ENCODE measurements at regions not wholly inside any gene's neighbourhood (a gene's known extent, or its start where the extent isn't known, plus 50 kb on each side); places are given as distances from the start of the nearest gene placed in this dataset.

- no peak for DNase-seq (ENCODE audit: extremely low spot score)
- ChIA-PET POLR2A (no interaction called here), CTCF (no interaction called here)
- TF ChIP-seq L3MBTL2 (conservative IDR thresholded peaks at IDR 0.05) = no peak
- TF ChIP-seq FOXK2 (IDR thresholded peaks at IDR 0.05) = no peak
- no peak for TF ChIP-seq BHLHE40 (IDR thresholded peaks at IDR 0.05; ENCODE audit: borderline replicate concordance)
- no peak for TF ChIP-seq ELF4 (IDR thresholded peaks at IDR 0.05)
- no peak for TF ChIP-seq LEF1 (IDR thresholded peaks at IDR 0.05; ENCODE audit: borderline replicate concordance)
- no peak for TF ChIP-seq HDGF (IDR thresholded peaks at IDR 0.05; ENCODE audit: borderline replicate concordance)
- no peak for TF ChIP-seq ZNF384 (IDR thresholded peaks at IDR 0.05)
- no peak for TF ChIP-seq SUZ12 (IDR thresholded peaks at IDR 0.05)
- no peak for TF ChIP-seq CTBP1 (IDR thresholded peaks at IDR 0.05; ENCODE audit: borderline replicate concordance)
- no peak for TF ChIP-seq FOXM1 (IDR thresholded peaks at IDR 0.05; ENCODE audit: borderline replicate concordance)
Measured at GRCh38 chr13:81781471-81781870, 1440.5 kb upstream of the SPRY2 start.

- TF ChIP-seq FOXA1 (IDR thresholded peaks at IDR 0.05) (no peak), LEF1 (IDR thresholded peaks at IDR 0.05; ENCODE audit: borderline replicate concordance) (no peak), CTBP1 (IDR thresholded peaks at IDR 0.05; ENCODE audit: borderline replicate concordance) (no peak), FOXK2 (IDR thresholded peaks at IDR 0.05) (no peak)
- CTCF ChIA-PET = no interaction called here
- no peak for DNase-seq (ENCODE audit: extremely low spot score)
- POLR2A ChIA-PET = no interaction called here
Measured at GRCh38 chr13:81779876-81780275, 1439.0 kb upstream of the SPRY2 start.

DNA sequence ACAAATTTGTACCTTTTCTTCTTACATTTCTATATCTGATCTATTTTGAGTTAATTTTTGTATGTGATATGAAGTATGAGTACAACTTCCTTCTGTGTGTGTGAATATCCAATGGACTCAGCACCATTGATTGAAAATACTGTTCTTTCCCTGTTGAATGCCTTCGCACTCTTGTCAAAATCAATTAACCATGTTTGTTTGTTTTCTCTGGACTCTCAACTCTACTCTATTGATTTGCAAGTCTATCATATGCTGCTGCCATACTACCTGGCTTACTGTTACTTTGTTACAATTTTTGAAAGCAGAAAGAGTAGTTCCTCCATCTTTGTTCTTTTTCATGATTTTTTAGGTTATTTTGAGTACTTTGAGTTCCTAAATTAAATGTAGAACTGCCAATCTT is 1437.4 kb upstream of the SPRY2 start:
- no peak for DNase-seq (ENCODE audit: extremely low spot score)
- POLR2A ChIA-PET = no interaction called here
- CTCF ChIA-PET = no interaction called here
- TF ChIP-seq TARDBP (IDR thresholded peaks at IDR 0.05) (no peak), L3MBTL2 (conservative IDR thresholded peaks at IDR 0.05) (no peak), SP1 (IDR thresholded peaks at IDR 0.05) (no peak), ARNT (IDR thresholded peaks at IDR 0.05) (no peak), ZNF384 (IDR thresholded peaks at IDR 0.05) (no peak), CTBP1 (IDR thresholded peaks at IDR 0.05; ENCODE audit: borderline replicate concordance) (no peak), NFRKB (IDR thresholded peaks at IDR 0.05) (no peak), ELF4 (IDR thresholded peaks at IDR 0.05) (no peak), LEF1 (IDR thresholded peaks at IDR 0.05; ENCODE audit: borderline replicate concordance) (no peak), HDGF (IDR thresholded peaks at IDR 0.05; ENCODE audit: borderline replicate concordance) (no peak), SUZ12 (IDR thresholded peaks at IDR 0.05) (no peak), FOXK2 (IDR thresholded peaks at IDR 0.05) (no peak), BHLHE40 (IDR thresholded peaks at IDR 0.05; ENCODE audit: borderline replicate concordance) (no peak), FOXM1 (IDR thresholded peaks at IDR 0.05; ENCODE audit: borderline replicate concordance) (no peak)
- TF ChIP-seq, protein P1, sequence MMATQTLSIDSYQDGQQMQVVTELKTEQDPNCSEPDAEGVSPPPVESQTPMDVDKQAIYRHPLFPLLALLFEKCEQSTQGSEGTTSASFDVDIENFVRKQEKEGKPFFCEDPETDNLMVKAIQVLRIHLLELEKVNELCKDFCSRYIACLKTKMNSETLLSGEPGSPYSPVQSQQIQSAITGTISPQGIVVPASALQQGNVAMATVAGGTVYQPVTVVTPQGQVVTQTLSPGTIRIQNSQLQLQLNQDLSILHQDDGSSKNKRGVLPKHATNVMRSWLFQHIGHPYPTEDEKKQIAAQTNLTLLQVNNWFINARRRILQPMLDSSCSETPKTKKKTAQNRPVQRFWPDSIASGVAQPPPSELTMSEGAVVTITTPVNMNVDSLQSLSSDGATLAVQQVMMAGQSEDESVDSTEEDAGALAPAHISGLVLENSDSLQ (IDR thresholded peaks at IDR 0.05) = no peak

DNA sequence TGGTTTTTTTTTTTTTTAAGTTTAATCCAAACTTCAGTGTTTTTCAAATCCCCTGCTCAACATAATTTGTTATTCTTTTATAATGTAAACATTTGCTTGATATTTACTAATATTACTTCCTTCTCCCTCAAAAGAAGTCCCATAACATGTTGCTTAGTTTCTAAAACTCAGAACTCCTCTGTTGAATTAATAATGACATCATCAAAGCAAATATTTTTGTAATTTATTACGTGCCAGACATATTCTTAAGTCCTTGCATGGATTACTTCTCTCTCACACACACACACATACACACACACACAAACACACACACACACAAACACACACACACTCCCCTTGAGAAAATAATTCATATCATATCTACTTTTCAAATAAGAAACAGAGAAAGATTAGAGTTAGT is 1432.3 kb upstream of the SPRY2 start:
- no peak for DNase-seq (ENCODE audit: extremely low spot score)
- TF ChIP-seq ZNF384 (IDR thresholded peaks at IDR 0.05) (no peak), FOXA1 (IDR thresholded peaks at IDR 0.05) (no peak), BHLHE40 (IDR thresholded peaks at IDR 0.05; ENCODE audit: borderline replicate concordance) (no peak), SP1 (IDR thresholded peaks at IDR 0.05) (no peak), FOXK2 (IDR thresholded peaks at IDR 0.05) (no peak), LEF1 (IDR thresholded peaks at IDR 0.05; ENCODE audit: borderline replicate concordance) (no peak), ARNT (IDR thresholded peaks at IDR 0.05) (no peak), FOXM1 (IDR thresholded peaks at IDR 0.05; ENCODE audit: borderline replicate concordance) (no peak), CTBP1 (IDR thresholded peaks at IDR 0.05; ENCODE audit: borderline replicate concordance) (no peak), NFRKB (IDR thresholded peaks at IDR 0.05) (no peak), ELF4 (IDR thresholded peaks at IDR 0.05) (no peak), SUZ12 (IDR thresholded peaks at IDR 0.05) (no peak), TARDBP (IDR thresholded peaks at IDR 0.05) (no peak), HDGF (IDR thresholded peaks at IDR 0.05; ENCODE audit: borderline replicate concordance) (no peak), L3MBTL2 (conservative IDR thresholded peaks at IDR 0.05) (no peak)
- TF ChIP-seq, protein P1 (IDR thresholded peaks at IDR 0.05) = no peak
- POLR2A ChIA-PET = no interaction called here
- CTCF ChIA-PET = no interaction called here

GRCh38 chr13:81771951-81772350 is 1431.0 kb upstream of the SPRY2 start:
- no peak for DNase-seq (ENCODE audit: extremely low spot score)
- ChIA-PET CTCF (no interaction called here), POLR2A (no interaction called here)
- TF ChIP-seq FOXM1 (IDR thresholded peaks at IDR 0.05; ENCODE audit: borderline replicate concordance) (no peak), L3MBTL2 (conservative IDR thresholded peaks at IDR 0.05) (no peak), BHLHE40 (IDR thresholded peaks at IDR 0.05; ENCODE audit: borderline replicate concordance) (no peak), CTBP1 (IDR thresholded peaks at IDR 0.05; ENCODE audit: borderline replicate concordance) (no peak), SUZ12 (IDR thresholded peaks at IDR 0.05) (no peak), ELF4 (IDR thresholded peaks at IDR 0.05) (no peak), FOXK2 (IDR thresholded peaks at IDR 0.05) (no peak), ZNF384 (IDR thresholded peaks at IDR 0.05) (no peak), FOXA1 (IDR thresholded peaks at IDR 0.05) (no peak), LEF1 (IDR thresholded peaks at IDR 0.05; ENCODE audit: borderline replicate concordance) (no peak), ARNT (IDR thresholded peaks at IDR 0.05) (no peak), SP1 (IDR thresholded peaks at IDR 0.05) (no peak), TARDBP (IDR thresholded peaks at IDR 0.05) (no peak), HDGF (IDR thresholded peaks at IDR 0.05; ENCODE audit: borderline replicate concordance) (no peak), NFRKB (IDR thresholded peaks at IDR 0.05) (no peak)
- TF ChIP-seq, protein P1 (IDR thresholded peaks at IDR 0.05) = no peak

DNA sequence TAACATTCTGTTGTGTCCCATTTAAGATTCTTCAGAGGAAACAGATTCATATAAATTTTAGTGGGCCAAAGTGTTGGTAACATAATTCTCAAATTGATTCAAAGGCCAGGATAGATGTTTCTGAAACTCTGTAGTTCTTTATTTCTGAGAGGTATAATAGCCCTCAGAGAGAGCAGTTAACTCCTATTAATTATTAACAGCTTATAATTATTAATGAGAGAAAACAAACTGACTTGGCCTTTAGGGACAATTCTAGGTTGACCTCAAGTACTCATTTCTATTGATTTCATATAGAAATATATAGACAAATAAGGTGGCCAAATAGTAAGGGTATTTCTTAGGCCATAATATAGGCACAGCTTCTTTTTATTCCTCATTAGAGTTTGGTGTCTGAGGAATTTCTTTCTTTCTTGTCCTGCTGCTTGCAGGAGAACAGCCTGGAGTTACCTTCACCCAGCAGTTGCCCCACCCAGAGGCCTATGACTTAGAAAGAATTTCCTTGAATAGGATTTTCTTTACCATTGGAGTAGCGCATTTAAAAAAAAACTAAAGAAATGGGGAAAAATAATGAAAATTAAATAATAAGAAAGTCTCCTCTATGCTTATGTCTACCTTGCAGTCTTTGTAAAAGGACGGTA is 1430.1 kb upstream of the SPRY2 start:
- CTCF ChIA-PET = no interaction called here
- TF ChIP-seq SUZ12 (IDR thresholded peaks at IDR 0.05) (no peak), FOXA1 (IDR thresholded peaks at IDR 0.05) (no peak), TARDBP (IDR thresholded peaks at IDR 0.05) (no peak), BHLHE40 (IDR thresholded peaks at IDR 0.05; ENCODE audit: borderline replicate concordance) (no peak), NFRKB (IDR thresholded peaks at IDR 0.05) (no peak)
- TF ChIP-seq, protein P1 (IDR thresholded peaks at IDR 0.05) = no peak
- POLR2A ChIA-PET = no interaction called here
- DNase-seq (ENCODE audit: extremely low spot score) = no peak
